Vagina (tissue), 2 donors: ENCODE measurements at regions not wholly inside any gene's neighbourhood (a gene's known extent, or its start where the extent isn't known, plus 50 kb on each side); places are given as distances from the start of the nearest gene placed in this dataset.

Experiments
- DNase-seq, 2 donors: peaks; one replicate each; pipeline ENCODE4 v3.0.0-alpha.2; 2017; ENCODE audit errors: extremely low spot score in 2 of 2
- H3K27ac ChIP-seq: fragments of 200-600 bp; sonication (generic); one replicate; pipeline ENCODE4 v1.5.1; 2019
- H3K27me3 ChIP-seq: fragments of 200-600 bp; sonication (generic); one replicate; pipeline ENCODE4 v1.5.1; 2019
- H3K36me3 ChIP-seq, 2 donors: fragments of 200-600 bp; sonication (generic); one replicate each; pipeline ENCODE4 v1.5.1; 2017 to 2019
- H3K4me1 ChIP-seq: fragments of 200-600 bp; sonication (generic); one replicate; pipeline ENCODE4 v1.5.1; 2019
- H3K4me3 ChIP-seq, 2 donors: fragments of 200-600 bp; sonication (generic); 1 replicate in 1 of 2; 2 replicates in 1 of 2; pipeline ENCODE4 v1.5.1; 2016 to 2019
- H3K9me3 ChIP-seq: fragments of 200-600 bp; sonication (generic); one replicate; pipeline ENCODE4 v1.5.1; 2019
- POLR2A ChIP-seq, 2 donors: fragments of 450-650 bp; IDR thresholded peaks; one replicate each; pipeline ENCODE4 v1.6.1; 2017; ENCODE audit warnings: antibody characterized with exemption in 2 of 2, mild to moderate bottlenecking in 2 of 2, moderate library complexity in 2 of 2
- POLR2AphosphoS5 ChIP-seq, 2 donors: sonication (generic); formaldehyde crosslinking; IDR thresholded peaks; one replicate each; pipeline ENCODE4 v1.9.0; 2017; ENCODE audit warnings: antibody characterized with exemption in 2 of 2, mild to moderate bottlenecking in 2 of 2, low read depth in 1 of 2; ENCODE audit not compliant: insufficient read depth in 1 of 2
- intact Hi-C: fragments of 100-400 bp; cut with DNase I; formaldehyde crosslinking; loops from one replicate; pipeline ENCODE4 v1.15.1; 2023
- TF ChIP-seq, protein P1 (sequence below), 3 experiments: fragments of 450-650 bp in 2 of 3; fragments of 200-600 bp in 1 of 3; sonication (generic) in 1 of 3; IDR thresholded peaks; one replicate each; pipeline ENCODE4 v1.5.1; 2017 to 2019; ENCODE audit warnings: antibody characterized with exemption in 3 of 3, mild to moderate bottlenecking in 2 of 3, moderate library complexity in 2 of 3

DNA sequence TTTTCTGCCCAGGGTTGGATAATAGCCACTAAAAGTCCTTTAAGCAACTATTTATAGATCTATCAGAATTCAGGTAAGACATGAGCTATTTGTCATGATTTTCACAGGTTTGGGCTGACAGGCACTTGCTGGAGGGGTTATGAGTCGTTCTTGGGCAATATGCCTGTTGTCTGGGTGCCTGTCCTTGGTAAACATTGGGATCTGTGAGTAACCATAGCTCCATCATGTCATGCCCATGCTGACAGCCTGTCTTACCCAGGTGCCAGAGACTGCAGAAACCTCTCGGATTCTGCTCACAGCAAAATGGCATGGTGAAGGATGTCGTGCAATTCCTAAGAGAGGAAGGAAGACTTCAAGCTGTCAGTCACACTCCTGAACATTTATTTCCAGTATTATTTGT lies 116.0 kb upstream of the PUDP start:
- Histone ChIP-seq H3K27ac (no peak overlapping the region), H3K4me1 (no peaks in the 10 kb centered on the region), H3K9me3 (no peaks in the 10 kb centered on the region), H3K36me3 (no peaks in the 10 kb centered on the region), H3K4me3 (no peak overlapping the region), H3K27me3 (no peaks in the 10 kb centered on the region)
- intact Hi-C loops: no loop called here
- DNase-seq: no peak
- TF ChIP-seq, protein P1, sequence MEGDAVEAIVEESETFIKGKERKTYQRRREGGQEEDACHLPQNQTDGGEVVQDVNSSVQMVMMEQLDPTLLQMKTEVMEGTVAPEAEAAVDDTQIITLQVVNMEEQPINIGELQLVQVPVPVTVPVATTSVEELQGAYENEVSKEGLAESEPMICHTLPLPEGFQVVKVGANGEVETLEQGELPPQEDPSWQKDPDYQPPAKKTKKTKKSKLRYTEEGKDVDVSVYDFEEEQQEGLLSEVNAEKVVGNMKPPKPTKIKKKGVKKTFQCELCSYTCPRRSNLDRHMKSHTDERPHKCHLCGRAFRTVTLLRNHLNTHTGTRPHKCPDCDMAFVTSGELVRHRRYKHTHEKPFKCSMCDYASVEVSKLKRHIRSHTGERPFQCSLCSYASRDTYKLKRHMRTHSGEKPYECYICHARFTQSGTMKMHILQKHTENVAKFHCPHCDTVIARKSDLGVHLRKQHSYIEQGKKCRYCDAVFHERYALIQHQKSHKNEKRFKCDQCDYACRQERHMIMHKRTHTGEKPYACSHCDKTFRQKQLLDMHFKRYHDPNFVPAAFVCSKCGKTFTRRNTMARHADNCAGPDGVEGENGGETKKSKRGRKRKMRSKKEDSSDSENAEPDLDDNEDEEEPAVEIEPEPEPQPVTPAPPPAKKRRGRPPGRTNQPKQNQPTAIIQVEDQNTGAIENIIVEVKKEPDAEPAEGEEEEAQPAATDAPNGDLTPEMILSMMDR (IDR thresholded peaks at IDR 0.05): no peak
- TF ChIP-seq POLR2A (IDR thresholded peaks at IDR 0.05) (no peak), POLR2AphosphoS5 (IDR thresholded peaks at IDR 0.05; ENCODE audit: insufficient read depth in 1 of 2, low read depth in 1 of 2) (no peak)

DNA sequence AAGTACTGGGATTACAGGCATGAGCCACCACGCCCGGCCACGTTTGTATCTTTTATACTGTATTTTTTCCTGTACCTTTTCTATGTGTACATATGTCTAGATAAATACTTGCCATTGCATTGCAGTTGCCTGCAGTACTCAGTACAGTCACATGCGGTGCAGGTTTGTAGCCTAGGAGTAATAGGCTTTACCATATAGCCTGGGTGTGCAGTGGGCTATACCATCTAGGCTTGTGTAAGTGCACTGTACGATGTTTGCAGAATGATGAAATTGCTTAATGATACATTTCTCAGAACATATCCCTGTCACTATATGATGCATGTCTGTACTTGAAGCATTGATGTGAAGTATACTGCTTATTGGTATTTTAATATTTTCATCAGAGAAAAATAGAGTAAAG lies 115.4 kb upstream of the PUDP start:
- no peaks in the 10 kb centered on the region for H3K4me1 ChIP-seq
- H3K9me3 ChIP-seq: no peaks in the 10 kb centered on the region
- no peak for DNase-seq
- H3K36me3 ChIP-seq: no peaks in the 10 kb centered on the region
- no peak overlapping the region for H3K4me3 ChIP-seq
- no peak overlapping the region for H3K27ac ChIP-seq
- no peaks in the 10 kb centered on the region for H3K27me3 ChIP-seq
- intact Hi-C loops: no loop called here
- TF ChIP-seq POLR2A (IDR thresholded peaks at IDR 0.05) (no peak), POLR2AphosphoS5 (IDR thresholded peaks at IDR 0.05; ENCODE audit: insufficient read depth in 1 of 2, low read depth in 1 of 2) (no peak)
- TF ChIP-seq, protein P1 (IDR thresholded peaks at IDR 0.05): no peak

DNA sequence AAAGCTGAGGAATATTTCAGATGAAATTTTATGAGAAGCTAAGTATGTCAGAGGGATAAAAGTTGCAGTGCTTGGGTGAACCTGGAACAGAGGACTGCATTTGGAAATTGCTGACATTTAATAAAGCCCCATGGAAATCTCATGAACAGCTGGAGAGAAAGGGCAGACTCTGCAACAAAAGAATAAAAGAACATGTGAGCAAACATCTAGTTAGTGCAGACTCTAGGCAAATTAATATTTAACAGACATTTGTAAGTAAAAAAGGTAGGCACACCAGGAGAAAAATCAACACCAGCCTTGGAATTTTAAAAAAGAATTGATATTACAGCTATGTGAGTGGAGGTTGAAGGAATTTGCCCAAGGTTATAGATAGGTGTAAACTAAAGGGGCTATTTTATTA lies 114.6 kb upstream of the PUDP start:
- Histone ChIP-seq H3K27ac (no peak overlapping the region), H3K4me3 (no peak overlapping the region), H3K36me3 (no peaks in the 10 kb centered on the region), H3K9me3 (no peaks in the 10 kb centered on the region), H3K27me3 (no peaks in the 10 kb centered on the region), H3K4me1 (no peaks in the 10 kb centered on the region)
- TF ChIP-seq POLR2AphosphoS5 (IDR thresholded peaks at IDR 0.05; ENCODE audit: insufficient read depth in 1 of 2, low read depth in 1 of 2) (no peak), POLR2A (IDR thresholded peaks at IDR 0.05) (no peak)
- TF ChIP-seq, protein P1 (IDR thresholded peaks at IDR 0.05): no peak
- no peak for DNase-seq
- intact Hi-C loops: no loop called here

DNA sequence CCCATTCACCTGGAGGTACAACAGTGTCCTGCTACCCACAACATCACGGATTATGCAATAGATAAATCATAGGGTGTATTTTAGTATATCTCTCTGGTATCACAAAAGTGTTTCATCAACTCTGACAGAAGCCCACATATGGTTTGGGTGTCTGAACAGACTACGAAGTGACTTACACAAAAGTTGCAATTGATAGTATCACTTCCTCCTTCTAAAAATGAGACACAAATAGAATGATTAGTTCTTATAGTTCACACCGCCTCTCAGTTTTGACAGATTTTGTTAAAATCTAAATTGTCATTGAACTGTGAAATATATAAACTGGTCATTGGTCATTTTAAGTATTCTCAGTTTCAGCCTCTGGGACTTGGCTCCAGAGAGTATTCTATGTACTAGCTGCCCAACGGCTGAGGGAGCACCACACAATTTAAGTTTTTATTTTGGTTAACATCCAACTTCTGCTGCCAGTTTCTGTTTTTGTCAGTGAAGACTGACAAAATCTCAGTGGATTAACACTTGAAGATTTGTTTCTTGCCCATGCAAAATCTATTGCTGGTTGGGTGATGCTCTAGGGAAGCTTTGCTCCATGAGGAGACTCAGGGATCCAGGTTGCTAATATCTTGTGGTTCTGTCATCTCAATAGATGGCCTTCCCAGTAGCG lies 113.8 kb upstream of the PUDP start:
- Histone ChIP-seq H3K27ac (no peak overlapping the region), H3K36me3 (no peaks in the 10 kb centered on the region)
- intact Hi-C loops: no loop called here

DNA sequence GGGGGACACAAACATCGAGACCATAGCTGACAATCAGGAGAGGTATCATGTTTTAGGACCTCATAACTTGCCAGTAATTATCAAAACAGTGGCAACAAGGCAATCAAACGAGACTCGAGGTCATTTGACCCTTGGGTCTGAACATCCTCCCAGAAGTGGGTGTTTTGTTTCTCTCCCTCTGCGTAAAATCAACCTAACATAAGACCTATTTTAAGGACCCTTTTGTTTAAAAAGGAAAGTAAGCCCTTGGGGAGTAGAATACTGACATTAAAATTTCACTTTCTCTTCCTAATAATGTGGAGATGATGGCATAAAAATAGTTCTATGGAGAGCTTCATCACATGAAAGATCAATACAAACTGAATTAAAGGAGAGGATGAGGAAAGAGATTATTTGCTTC lies 106.2 kb upstream of the PUDP start:
- Histone ChIP-seq H3K27ac (no peak overlapping the region), H3K27me3 (no peaks in the 10 kb centered on the region), H3K4me1 (no peaks in the 10 kb centered on the region), H3K4me3 (no peak overlapping the region), H3K36me3 (no peaks in the 10 kb centered on the region), H3K9me3 (no peaks in the 10 kb centered on the region)
- intact Hi-C loops: no loop called here
- no peak for DNase-seq
- TF ChIP-seq POLR2AphosphoS5 (IDR thresholded peaks at IDR 0.05; ENCODE audit: insufficient read depth in 1 of 2, low read depth in 1 of 2) (no peak), POLR2A (IDR thresholded peaks at IDR 0.05) (no peak)
- TF ChIP-seq, protein P1 (IDR thresholded peaks at IDR 0.05): no peak

More for the DNA sequence above, 113.8 kb upstream of the PUDP start:
- DNase-seq: no peak
- Histone ChIP-seq H3K9me3 (no peaks in the 10 kb centered on the region), H3K4me1 (no peaks in the 10 kb centered on the region), H3K27me3 (no peaks in the 10 kb centered on the region), H3K4me3 (no peak overlapping the region)
- TF ChIP-seq, protein P1 (IDR thresholded peaks at IDR 0.05): no peak
- TF ChIP-seq POLR2A (IDR thresholded peaks at IDR 0.05) (no peak), POLR2AphosphoS5 (IDR thresholded peaks at IDR 0.05; ENCODE audit: insufficient read depth in 1 of 2, low read depth in 1 of 2) (no peak)
